ENCODE measurements at regions not wholly inside any gene's neighbourhood (a gene's known extent, or its start where the extent isn't known, plus 50 kb on each side); places are given as distances from the start of the nearest gene placed in this dataset.

DNA sequence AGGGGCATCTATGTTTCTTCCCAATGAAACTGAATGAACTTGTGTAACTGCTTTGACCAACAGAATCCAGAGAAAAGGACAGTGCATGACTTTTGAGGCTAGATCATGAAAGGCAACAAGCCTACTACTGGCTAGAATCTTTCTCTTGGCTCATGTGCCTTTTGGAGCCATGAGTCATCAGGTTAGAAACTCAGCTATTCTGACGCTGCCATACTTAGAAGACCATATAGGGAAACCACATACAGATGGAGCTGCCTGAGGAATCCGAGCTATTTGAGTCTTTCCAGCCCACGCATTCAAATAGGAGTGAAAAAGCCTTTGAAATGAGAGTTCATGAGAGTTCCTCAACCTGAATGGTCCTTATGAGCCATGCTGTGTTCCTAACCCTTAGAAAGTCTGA, 738.5 kb upstream of the CHRM3 start:
- TF ChIP-seq POLR2A (IDR thresholded peaks at IDR 0.05) = no peak
- TF ChIP-seq CTCF (IDR thresholded peaks at IDR 0.05) = no peak
